ENCODE measurements at regions not wholly inside any gene's neighbourhood (a gene's known extent, or its start where the extent isn't known, plus 50 kb on each side); places are given as distances from the start of the nearest gene placed in this dataset.

GRCh38 chr14:49992901-49993339 lies 100.0 kb downstream of the ARF6 start:
- Histone ChIP-seq H3K4me2 (ENCODE audit: insufficient read depth in 1 of 2, low read depth in 2 of 2, low read length in 2 of 2) (no peak overlapping the region), H3K4me3 (ENCODE audit: extremely low read depth in 1 of 4, insufficient read depth in 2 of 4, low read depth in 3 of 4, low read length in 4 of 4) (no peak overlapping the region), H4K91ac (replicated peaks; ENCODE audit: insufficient read length, low read length) (no peak overlapping the region), H3K9me3 (ENCODE audit: insufficient read depth in 2 of 2, low read depth in 1 of 2, low read length in 1 of 2) (no peaks in the 10 kb centered on the region), H3K27me3 (replicated peaks in 1 of 4; ENCODE audit: control insufficient read depth in 3 of 4, extremely low read depth in 1 of 4, insufficient read depth in 3 of 4, low read length in 3 of 4) (0 out of 7 replicates have a peak, but pooled peaks cover 0 to 3% (median 0%) of the 10 kb centered on the region in 4 experiments), H4K20me1 (replicated peaks in 1 of 2; ENCODE audit: control insufficient read depth in 1 of 2, insufficient read depth in 2 of 2, low read length in 2 of 2) (no peaks in the 10 kb centered on the region), H2AFZ (ENCODE audit: low read length) (no peak overlapping the region), H2BK5ac (ENCODE audit: low read depth, low read length) (no peak overlapping the region), H3K36me3 (ENCODE audit: control insufficient read depth in 2 of 4, insufficient read depth in 4 of 4, low read length in 3 of 4) (0 out of 8 replicates have a peak, but pooled peaks cover 0 to 2% (median 0%) of the 10 kb centered on the region in 4 experiments), H3K23me2 (ENCODE audit: low read depth, low read length) (no peaks in the 10 kb centered on the region), H3K23ac (ENCODE audit: insufficient read length) (no peak overlapping the region), H2AK5ac (ENCODE audit: low read depth, low read length) (no peak overlapping the region), H2BK15ac (ENCODE audit: low read length) (no peak overlapping the region), H3K56ac (replicated peaks; ENCODE audit: insufficient read length, low read depth, low read length) (no peak overlapping the region), H2BK20ac (ENCODE audit: low read length) (no peak overlapping the region), H3K4ac (replicated peaks; ENCODE audit: insufficient read length, low read depth, low read length) (no peak overlapping the region), H3K18ac (ENCODE audit: extremely low read depth, low read length) (no peak overlapping the region), H2BK12ac (ENCODE audit: low read depth, low read length) (no peak overlapping the region), H2BK120ac (replicated peaks; ENCODE audit: low read depth, low read length) (no peak overlapping the region), H3K9ac (replicated peaks in 1 of 4; ENCODE audit: extremely low read depth in 1 of 4, low read depth in 3 of 4, low read length in 3 of 4) (no peak overlapping the region), H3K4me1 (replicated peaks in 1 of 4; ENCODE audit: control insufficient read depth in 3 of 4, insufficient read depth in 4 of 4, low read length in 3 of 4) (peaks cover 0 to 3% (median 1%) of the 10 kb centered on the region in 4 experiments; a peak in 3 of 7 replicates), H4K5ac (ENCODE audit: insufficient read length, low read depth, low read length) (no peak overlapping the region), H3K79me1 (ENCODE audit: low read depth, low read length) (no peaks in the 10 kb centered on the region), H3K27ac (ENCODE audit: low read depth, low read length) (no peak overlapping the region), H3K79me2 (ENCODE audit: control insufficient read depth in 1 of 2, insufficient read depth in 2 of 2, low read length in 2 of 2) (no peaks in the 10 kb centered on the region), H4K8ac (ENCODE audit: extremely low read depth, insufficient read depth, low read length) (no peak overlapping the region), H3K14ac (ENCODE audit: insufficient read length) (no peak overlapping the region)
- TF ChIP-seq KDM1A (IDR thresholded peaks at IDR 0.05; ENCODE audit: borderline replicate concordance, low read length): no peak
- no peak for TF ChIP-seq TEAD4 (IDR thresholded peaks at IDR 0.05; ENCODE audit: low read depth, low read length)
- TF ChIP-seq USF2 (IDR thresholded peaks at IDR 0.05; ENCODE audit: low read length): no peak
- TF ChIP-seq EGR1 (IDR thresholded peaks at IDR 0.05; ENCODE audit: borderline replicate concordance, low read depth, low read length): no peak
- no peak for TF ChIP-seq CTBP2 (IDR thresholded peaks at IDR 0.05; ENCODE audit: borderline replicate concordance, insufficient read depth, insufficient read length, low read length)
- TF ChIP-seq MAX (IDR thresholded peaks at IDR 0.05): no peak
- TF ChIP-seq TCF12 (IDR thresholded peaks at IDR 0.05; ENCODE audit: low read depth, low read length): no peak
- TF ChIP-seq BACH1 (IDR thresholded peaks at IDR 0.05; ENCODE audit: low read length): no peak
- TF ChIP-seq EP300 (IDR thresholded peaks at IDR 0.05; ENCODE audit: borderline replicate concordance in 1 of 2, low read depth in 2 of 2, low read length in 2 of 2): no peak
- no peak for TF ChIP-seq ASH2L (IDR thresholded peaks at IDR 0.05; ENCODE audit: low read length)
- no peak for TF ChIP-seq CBX5 (IDR thresholded peaks at IDR 0.05; ENCODE audit: low read depth, low read length)
- no peak for TF ChIP-seq HDAC6 (IDR thresholded peaks at IDR 0.05; ENCODE audit: low read depth, low read length)
- ChIA-PET CTCF (ENCODE audit: partially characterized antibody) (interaction anchor here (1.3 kb wide), 1 partner anchor 114 kb away, joined by 3 read pairs; no protein-coding TSS in a partner anchor), POLR2A (ENCODE audit: partially characterized antibody) (no interaction called here)
- 79% methylated on average over 7 of the region's 7 CpGs; no CpG with 5 or more reads in 1 of the 2 experiments for WGBS, 2 experiments (ENCODE audit: extremely low coverage in 1 of 2, insufficient coverage in 1 of 2, insufficient read length in 1 of 2, insufficient replicate concordance in 2 of 2, low coverage in 1 of 2, low lambda C conversion rate in 2 of 2, missing lambda C conversion rate in 1 of 2)
- FAIRE-seq: no peak
- DNase-seq (ENCODE audit: low read depth in 1 of 2, low spot score in 2 of 2): no peak

Data from H1 (cell line).